ENCODE measurements at regions not wholly inside any gene's neighbourhood (a gene's known extent, or its start where the extent isn't known, plus 50 kb on each side); places are given as distances from the start of the nearest gene placed in this dataset.

GRCh38 chr11:69365558-69365957 lies 71.6 kb downstream of the MYEOV start:
- no peak for DNase-seq (ENCODE audit: low read depth)

- no peak for DNase-seq (ENCODE audit: low read depth)
Measured at GRCh38 chr11:69366591-69366990, 72.6 kb downstream of the MYEOV start.

GRCh38 chr11:69367211-69367964 lies 73.4 kb downstream of the MYEOV start:
- DNase-seq (ENCODE audit: low read depth), result no peak

GRCh38 chr11:69368119-69368880 lies 74.3 kb downstream of the MYEOV start:
- DNase-seq (ENCODE audit: low read depth), result no peak

GRCh38 chr11:69369210-69369825 lies 75.4 kb downstream of the MYEOV start:
- DNase-seq (ENCODE audit: low read depth), result no peak

GRCh38 chr11:69369945-69370344 lies 76.0 kb downstream of the MYEOV start:
- no peak for DNase-seq (ENCODE audit: low read depth)

- DNase-seq (ENCODE audit: low read depth), result no peak
Measured at GRCh38 chr11:69370984-69371709, 77.2 kb downstream of the MYEOV start.

GRCh38 chr11:69371731-69372588 lies 78.0 kb downstream of the MYEOV start:
- no peak for DNase-seq (ENCODE audit: low read depth)

GRCh38 chr11:69372589-69373250 lies 78.8 kb downstream of the MYEOV start:
- no peak for DNase-seq (ENCODE audit: low read depth)

GRCh38 chr11:69373251-69373635 lies 79.3 kb downstream of the MYEOV start:
- no peak for DNase-seq (ENCODE audit: low read depth)

GRCh38 chr11:69374110-69374945 lies 80.4 kb downstream of the MYEOV start:
- no peak for DNase-seq (ENCODE audit: low read depth)

- DNase-seq (ENCODE audit: low read depth), result no peak
Measured at GRCh38 chr11:69374946-69375310, 81.0 kb downstream of the MYEOV start.

GRCh38 chr11:69375316-69376154 lies 81.6 kb downstream of the MYEOV start:
- DNase-seq (ENCODE audit: low read depth), result no peak

- no peak for DNase-seq (ENCODE audit: low read depth)
Measured at GRCh38 chr11:69376155-69377028, 82.4 kb downstream of the MYEOV start.

GRCh38 chr11:69377029-69377952 lies 83.3 kb downstream of the MYEOV start:
- DNase-seq (ENCODE audit: low read depth), result no peak

- no peak for DNase-seq (ENCODE audit: low read depth)
Measured at GRCh38 chr11:69377953-69378302, 84.0 kb downstream of the MYEOV start.

All from stimulated activated CD8-positive, alpha-beta memory T cell treated with anti-CD3 and anti-CD28 coated beads, Interleukin-7, amount 100 ng/mL, for 24 hours (primary cell).